Activated naive CD8-positive, alpha-beta T cell treated with anti-CD3 and anti-CD28 coated beads, Interleukin-2, amount 10 ng/mL, durations not matched to agents 7 days and 5 days (primary cell): ENCODE measurements at regions not wholly inside any gene's neighbourhood (a gene's known extent, or its start where the extent isn't known, plus 50 kb on each side); places are given as distances from the start of the nearest gene placed in this dataset.
"Not testable (repeated sequence)": the region's sequence is repeated elsewhere in the genome, so short reads cannot be mapped to it uniquely, and the experiment has no call there.

Experiments used
- ATAC-seq: fragments of 150-1000 bp; cut with Tn5 transposase; one replicate; pipeline ENCODE4 v1.10.0; 2021; ENCODE audit warnings: low read depth, moderate library complexity
- POLR2A ChIA-PET: fragments of 350-600 bp; sonication (Branson Sonifier 250); formaldehyde crosslinking; loops from one replicate; lab custom pipeline; 2021; ENCODE audit warnings: antibody characterized with exemption; lab: Charles Lee
- DNase-seq: peaks from one replicate; pipeline ENCODE4 v3.0.0; 2021
- H3K27ac Mint-ChIP-seq: one replicate; pipeline ENCODE4 v1.8.0; 2022; ENCODE audit warnings: mild to moderate bottlenecking, mixed read lengths
- H3K27me3 Mint-ChIP-seq: one replicate; pipeline ENCODE4 v1.8.0; 2022; ENCODE audit warnings: mild to moderate bottlenecking, moderate library complexity, mixed read lengths
- H3K36me3 Mint-ChIP-seq: one replicate; pipeline ENCODE4 v1.8.0; 2021; ENCODE audit warnings: mild to moderate bottlenecking, mixed read lengths
- H3K4me1 Mint-ChIP-seq: one replicate; pipeline ENCODE4 v1.8.0; 2021; ENCODE audit warnings: mixed read lengths
- H3K4me3 Mint-ChIP-seq: one replicate; pipeline ENCODE4 v1.8.0; 2022; ENCODE audit warnings: mild to moderate bottlenecking, moderate library complexity, mixed read lengths
- H3K9me3 Mint-ChIP-seq: one replicate; pipeline ENCODE4 v1.8.0; 2021; ENCODE audit warnings: mixed read lengths

DNA sequence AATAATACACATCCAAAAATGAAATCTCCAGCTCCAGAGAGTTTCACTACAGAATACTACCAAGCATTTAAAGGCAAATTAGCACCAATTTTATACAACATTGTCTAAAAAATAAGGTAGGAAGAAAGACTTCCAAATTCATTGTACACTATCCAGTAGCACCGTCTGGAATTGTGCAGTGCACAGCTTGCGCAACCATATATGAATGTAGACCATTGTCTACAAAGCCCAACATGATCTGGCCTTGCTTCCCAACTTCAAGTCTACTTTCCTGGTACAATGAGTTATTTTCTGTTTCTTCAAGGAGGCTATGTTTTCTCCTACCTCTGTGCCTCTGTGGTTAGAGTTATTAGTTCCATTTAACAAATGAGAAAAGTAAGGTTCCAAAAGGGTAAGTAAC is 115.4 kb upstream of the FOXK1 start:
- POLR2A ChIA-PET, result no interaction called here
- DNase-seq, result no peak
- ATAC-seq, result no peak
- H3K4me1 Mint-ChIP-seq, result no peaks in the 10 kb centered on the region
- H3K36me3 Mint-ChIP-seq, result no peaks in the 10 kb centered on the region
- H3K4me3 Mint-ChIP-seq, result no peak overlapping the region
- H3K9me3 Mint-ChIP-seq, result no peaks in the 10 kb centered on the region
- H3K27ac Mint-ChIP-seq, result no peak overlapping the region
- H3K27me3 Mint-ChIP-seq, result peaks cover 5% of the 10 kb centered on the region

DNA sequence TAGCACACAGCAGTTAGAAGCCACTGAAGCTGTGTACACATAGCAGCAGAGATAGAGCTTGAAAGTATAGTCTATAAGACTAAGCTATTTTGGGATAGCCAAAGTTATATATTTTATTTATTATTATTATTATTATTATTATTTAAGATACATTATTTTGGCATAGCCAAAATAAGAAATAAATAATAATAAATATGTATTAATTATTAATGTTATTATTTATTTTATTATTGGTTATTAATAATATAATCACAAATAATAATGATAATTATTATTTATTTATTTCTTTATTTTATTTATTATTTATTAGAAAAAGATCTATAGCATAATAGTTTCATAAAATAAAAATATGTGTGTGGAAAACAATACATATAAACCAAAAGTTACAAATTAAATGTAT is 107.2 kb upstream of the FOXK1 start:
- POLR2A ChIA-PET, result no interaction called here

DNA sequence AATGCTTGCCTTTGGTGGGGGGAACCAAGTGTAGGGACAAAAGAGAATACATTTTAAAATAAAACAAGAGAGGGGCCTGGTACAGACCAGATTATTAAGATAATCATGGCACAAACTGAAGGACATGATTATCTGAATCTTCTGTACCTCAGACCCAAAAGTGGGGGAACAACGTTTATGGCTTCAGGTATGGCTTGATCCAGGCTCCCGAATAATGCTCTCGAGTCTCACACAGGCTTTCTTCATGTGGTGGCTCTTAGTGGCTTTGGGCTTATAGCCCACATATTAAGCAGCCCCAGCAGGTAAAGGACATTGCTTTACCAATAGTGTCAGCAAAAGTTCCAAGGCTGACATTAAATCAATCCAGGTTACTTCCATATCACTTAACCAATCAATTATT is 106.8 kb upstream of the FOXK1 start:
- H3K9me3 Mint-ChIP-seq, result peaks cover 4% of the 10 kb centered on the region
- DNase-seq, result no peak
- no peaks in the 10 kb centered on the region for H3K36me3 Mint-ChIP-seq
- H3K27me3 Mint-ChIP-seq, result no peaks in the 10 kb centered on the region
- H3K4me1 Mint-ChIP-seq, result no peaks in the 10 kb centered on the region
- POLR2A ChIA-PET, result no interaction called here
- H3K27ac Mint-ChIP-seq, result no peak overlapping the region
- ATAC-seq, result no peak
- H3K4me3 Mint-ChIP-seq, result no peak overlapping the region

More for the DNA sequence above, 107.2 kb upstream of the FOXK1 start:
- ATAC-seq, result no peak
- no peaks in the 10 kb centered on the region for H3K36me3 Mint-ChIP-seq
- H3K9me3 Mint-ChIP-seq, result peaks cover 4% of the 10 kb centered on the region
- no peaks in the 10 kb centered on the region for H3K27me3 Mint-ChIP-seq
- no peak for DNase-seq
- no peak overlapping the region for H3K27ac Mint-ChIP-seq
- H3K4me3 Mint-ChIP-seq, result no peak overlapping the region
- no peaks in the 10 kb centered on the region for H3K4me1 Mint-ChIP-seq

DNA sequence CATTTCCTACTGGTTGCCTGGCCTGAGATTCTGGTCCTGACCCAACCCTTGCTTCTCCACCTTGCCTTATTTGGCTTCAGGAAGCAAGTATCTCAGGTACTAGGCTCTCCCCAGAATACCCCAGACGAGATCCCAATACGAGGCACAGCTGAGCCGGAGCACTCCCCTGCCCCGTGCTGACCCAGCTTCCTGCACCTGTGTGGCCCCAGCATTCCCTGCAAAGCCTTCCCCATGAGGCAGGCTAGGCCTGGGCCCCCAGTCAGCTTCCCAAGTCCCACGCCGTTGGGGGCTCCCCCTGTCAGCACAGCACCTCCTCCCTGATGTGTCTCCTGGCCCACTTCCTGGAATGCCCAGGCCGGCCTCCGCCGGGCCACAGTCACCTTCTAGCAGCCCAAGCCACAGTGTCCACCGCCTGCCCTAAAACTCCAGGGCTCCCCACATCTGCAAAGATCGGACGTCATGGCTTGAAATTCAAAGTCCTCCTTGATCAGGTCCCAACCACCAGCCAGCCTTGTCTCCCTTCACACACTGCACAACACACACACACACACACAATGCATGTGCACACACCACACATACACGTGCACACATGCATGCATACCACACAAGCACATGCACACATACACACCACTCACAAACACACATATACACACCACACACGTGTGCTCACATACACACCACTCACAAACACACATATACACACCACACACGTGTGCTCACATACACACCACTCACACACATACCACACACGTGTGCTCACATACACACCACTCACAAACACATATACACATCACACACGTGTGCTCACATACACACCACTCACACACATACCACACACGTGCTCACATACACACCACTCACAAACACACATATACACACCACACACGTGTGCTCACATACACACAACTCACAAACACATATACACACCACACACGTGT is 78.9 kb upstream of the FOXK1 start:
- Mint-ChIP-seq H3K9me3 (no peaks in the 10 kb centered on the region), H3K27ac (no peak overlapping the region), H3K36me3 (no peaks in the 10 kb centered on the region), H3K27me3 (peaks cover 2% of the 10 kb centered on the region), H3K4me1 (no peaks in the 10 kb centered on the region), H3K4me3 (no peak overlapping the region)
- POLR2A ChIA-PET, result no interaction called here
- no peak for ATAC-seq
- no peak for DNase-seq

DNA sequence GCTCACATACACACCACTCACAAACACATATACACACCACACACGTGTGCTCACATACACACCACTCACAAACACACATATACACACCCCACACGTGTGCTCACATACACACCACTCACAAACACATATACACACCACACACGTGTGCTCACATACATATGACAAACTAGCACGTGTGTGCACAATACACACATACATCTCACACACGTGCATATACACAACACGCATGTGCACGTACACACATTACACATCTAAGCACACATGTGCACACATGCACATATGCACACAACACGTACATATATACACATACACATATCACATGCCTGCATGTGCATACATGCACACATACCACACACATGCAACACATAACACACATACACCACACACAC is 78.3 kb upstream of the FOXK1 start:
- H3K36me3 Mint-ChIP-seq, result no peaks in the 10 kb centered on the region
- DNase-seq, result no peak
- POLR2A ChIA-PET, result no interaction called here
- H3K9me3 Mint-ChIP-seq, result no peaks in the 10 kb centered on the region
- no peak overlapping the region for H3K27ac Mint-ChIP-seq
- ATAC-seq, result no peak
- H3K27me3 Mint-ChIP-seq, result peaks cover 2% of the 10 kb centered on the region
- H3K4me3 Mint-ChIP-seq, result no peak overlapping the region
- H3K4me1 Mint-ChIP-seq, result no peaks in the 10 kb centered on the region

DNA sequence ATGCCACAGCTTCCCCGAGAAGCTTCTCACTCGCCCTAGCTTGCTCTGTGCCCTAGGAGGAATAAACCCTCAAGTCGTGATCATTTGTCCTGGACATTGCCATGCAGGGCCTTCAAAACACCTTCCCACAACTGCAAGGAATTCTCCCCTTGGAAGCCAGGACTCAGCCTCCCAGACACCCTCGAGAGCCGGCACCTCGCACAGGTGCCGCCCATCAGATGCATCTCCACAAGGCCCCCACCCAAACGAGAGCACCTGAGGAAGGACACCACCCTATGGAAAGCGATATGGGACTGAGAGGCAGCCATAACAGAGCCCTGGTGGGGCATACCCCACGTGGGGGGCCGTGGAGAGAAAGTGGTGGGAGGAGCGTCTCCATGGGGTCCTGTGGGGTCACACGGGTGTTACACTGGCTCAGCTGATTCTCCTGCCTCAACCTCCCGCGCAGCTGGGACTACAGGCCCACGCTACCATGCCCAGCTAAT is 77.6 kb upstream of the FOXK1 start:
- POLR2A ChIA-PET, result no interaction called here
- peaks cover 2% of the 10 kb centered on the region for H3K27me3 Mint-ChIP-seq
- no peaks in the 10 kb centered on the region for H3K9me3 Mint-ChIP-seq
- H3K27ac Mint-ChIP-seq, result no peak overlapping the region
- no peaks in the 10 kb centered on the region for H3K36me3 Mint-ChIP-seq
- ATAC-seq (no peak), DNase-seq (no peak)
- no peak overlapping the region for H3K4me3 Mint-ChIP-seq
- no peaks in the 10 kb centered on the region for H3K4me1 Mint-ChIP-seq

DNA sequence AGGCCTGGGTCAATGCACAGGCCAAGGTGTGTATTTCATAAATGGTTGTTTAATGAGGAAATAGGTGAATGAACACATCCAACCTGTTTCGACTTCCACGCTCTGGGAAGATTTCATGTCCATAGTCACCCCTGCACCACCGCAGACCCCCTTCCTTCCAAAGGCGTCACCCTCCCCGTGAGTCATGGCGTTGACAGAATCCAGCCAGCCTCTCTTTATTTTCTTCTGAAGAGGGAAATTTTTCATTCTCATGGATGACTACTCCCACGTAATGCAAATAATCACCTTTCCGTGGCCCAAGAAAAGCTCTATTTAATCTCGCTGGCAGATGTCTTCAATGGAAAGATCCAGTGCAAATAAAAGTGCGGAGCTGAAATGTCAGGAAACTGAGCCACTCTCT is 75.3 kb upstream of the FOXK1 start:
- no peak overlapping the region for H3K27ac Mint-ChIP-seq
- H3K27me3 Mint-ChIP-seq, result no peaks in the 10 kb centered on the region
- no peaks in the 10 kb centered on the region for H3K9me3 Mint-ChIP-seq
- no peaks in the 10 kb centered on the region for H3K36me3 Mint-ChIP-seq
- H3K4me1 Mint-ChIP-seq, result no peaks in the 10 kb centered on the region
- ATAC-seq (no peak), DNase-seq (no peak)
- POLR2A ChIA-PET, result no interaction called here
- H3K4me3 Mint-ChIP-seq, result no peak overlapping the region

DNA sequence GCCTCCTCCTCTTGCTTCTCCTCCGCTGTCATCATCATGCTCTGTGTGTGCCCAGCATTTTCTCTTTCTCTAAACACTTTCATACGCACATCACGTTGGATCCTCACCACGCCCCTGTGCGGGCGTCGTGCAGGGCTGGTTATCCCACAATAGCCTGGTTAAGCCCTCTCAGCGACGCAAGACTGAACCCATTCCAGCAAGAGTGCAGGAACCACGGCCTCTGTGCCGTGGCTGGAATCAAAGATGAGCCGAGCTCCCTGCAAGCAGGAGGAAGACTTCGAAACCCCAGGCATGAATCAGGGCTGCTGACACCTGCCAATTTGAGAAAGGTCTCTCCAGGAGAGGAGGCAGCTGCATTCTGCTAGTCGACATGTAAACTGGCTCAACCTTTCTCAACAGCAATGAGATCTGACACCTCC is 74.8 kb upstream of the FOXK1 start:
- ATAC-seq, result no peak
- H3K27ac Mint-ChIP-seq, result no peak overlapping the region

DNA sequence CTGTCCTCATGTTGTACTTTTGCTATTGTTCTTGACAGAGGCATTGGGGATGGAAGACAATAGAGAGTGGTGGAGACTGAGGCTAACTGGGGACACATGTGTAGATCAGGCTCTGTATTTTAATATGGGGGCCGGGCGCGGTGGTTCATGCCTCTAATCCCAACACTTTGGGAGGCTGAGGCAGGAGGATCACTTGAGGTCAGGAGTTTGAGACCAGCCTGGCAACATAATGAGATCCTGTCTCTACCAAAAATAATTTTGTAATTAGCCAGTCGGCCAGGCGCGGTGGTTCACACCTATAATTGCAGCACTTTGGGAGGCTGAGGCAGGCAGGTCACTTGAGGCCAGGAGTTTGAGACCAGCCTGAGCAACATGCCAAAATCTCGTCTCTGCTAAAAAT is 72.5 kb upstream of the FOXK1 start:
- POLR2A ChIA-PET, H3K9me3 Mint-ChIP-seq, H3K36me3 Mint-ChIP-seq, ATAC-seq, H3K4me3 Mint-ChIP-seq, DNase-seq, H3K4me1 Mint-ChIP-seq, H3K27ac Mint-ChIP-seq, H3K27me3 Mint-ChIP-seq: not testable (repeated sequence)

More for the DNA sequence above, 74.8 kb upstream of the FOXK1 start:
- no peak for DNase-seq
- Mint-ChIP-seq H3K4me1 (no peaks in the 10 kb centered on the region), H3K4me3 (no peak overlapping the region), H3K36me3 (no peaks in the 10 kb centered on the region), H3K9me3 (no peaks in the 10 kb centered on the region), H3K27me3 (peaks cover under 1% of the 10 kb centered on the region)
- POLR2A ChIA-PET, result no interaction called here

DNA sequence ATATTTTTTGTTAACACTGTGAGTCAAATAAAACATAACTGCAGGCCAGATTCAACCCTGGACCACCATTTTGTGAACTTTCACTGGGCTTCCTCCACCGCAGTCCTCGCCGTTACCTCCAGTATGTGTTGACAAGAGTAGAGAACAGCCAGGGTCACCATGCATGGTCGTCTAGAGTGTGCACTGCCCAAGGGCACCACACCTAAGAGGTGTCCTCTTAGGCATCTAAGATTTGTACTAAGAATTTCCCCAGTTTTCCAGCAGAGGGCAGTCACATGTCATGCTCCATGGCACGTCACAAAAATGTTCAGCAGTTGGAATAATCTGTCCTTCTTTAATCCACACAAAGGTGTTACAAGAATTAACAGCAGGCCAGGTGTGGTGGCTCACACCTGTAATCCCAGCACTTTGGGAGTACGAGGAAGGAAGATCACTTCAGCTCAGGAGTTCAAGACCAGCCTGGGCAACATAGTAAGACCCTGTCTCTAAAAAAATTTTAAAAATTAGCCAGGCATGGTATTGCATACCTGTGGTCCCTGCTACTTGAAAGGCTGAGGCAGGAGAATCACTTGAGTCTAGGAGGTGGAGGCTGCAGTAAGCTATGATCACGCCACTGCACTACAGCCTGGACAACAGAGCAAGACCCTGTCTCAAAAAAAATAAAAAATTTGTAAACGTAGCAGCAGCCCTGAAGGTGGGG is 71.2 kb upstream of the FOXK1 start:
- H3K36me3 Mint-ChIP-seq, result no peaks in the 10 kb centered on the region

DNA sequence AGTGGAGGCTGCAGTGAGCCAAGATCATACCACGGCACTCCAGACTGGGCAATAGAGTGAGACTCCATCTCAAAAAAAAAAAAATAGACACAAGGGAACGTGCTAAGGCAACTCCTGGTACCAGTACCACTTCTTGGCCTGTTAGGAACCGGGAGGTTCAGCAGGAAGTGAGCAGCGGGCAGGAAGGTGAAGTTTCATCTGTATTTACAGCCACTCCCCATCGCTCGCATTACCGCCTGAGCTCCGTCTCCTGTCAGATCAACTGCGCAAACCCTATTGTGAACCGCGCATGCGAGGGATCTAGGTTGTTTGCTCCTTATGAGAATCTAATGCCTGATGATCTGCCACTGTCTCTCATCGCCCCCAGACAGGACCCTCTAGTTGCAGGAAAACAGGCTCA is 69.9 kb upstream of the FOXK1 start:
- Mint-ChIP-seq H3K36me3 (no peaks in the 10 kb centered on the region), H3K4me3 (no peak overlapping the region), H3K27me3 (peaks cover 2% of the 10 kb centered on the region), H3K27ac (no peak overlapping the region), H3K4me1 (peaks cover 10% of the 10 kb centered on the region), H3K9me3 (no peaks in the 10 kb centered on the region)
- DNase-seq, result no peak
- no peak for ATAC-seq
- POLR2A ChIA-PET, result interaction anchor here (1.0 kb wide), 1 partner anchor 164 kb away, joined by 4 read pairs; the partner anchor contains the start of gene AP5Z1

More for the DNA sequence above, 71.2 kb upstream of the FOXK1 start:
- peak; percentile 68 for ATAC-seq
- Mint-ChIP-seq H3K4me3 (no peak overlapping the region), H3K27ac (no peak overlapping the region), H3K9me3 (no peaks in the 10 kb centered on the region), H3K4me1 (peaks cover 10% of the 10 kb centered on the region), H3K27me3 (peaks cover 2% of the 10 kb centered on the region)
- DNase-seq, result peak; percentile 41
- POLR2A ChIA-PET, result no interaction called here

DNA sequence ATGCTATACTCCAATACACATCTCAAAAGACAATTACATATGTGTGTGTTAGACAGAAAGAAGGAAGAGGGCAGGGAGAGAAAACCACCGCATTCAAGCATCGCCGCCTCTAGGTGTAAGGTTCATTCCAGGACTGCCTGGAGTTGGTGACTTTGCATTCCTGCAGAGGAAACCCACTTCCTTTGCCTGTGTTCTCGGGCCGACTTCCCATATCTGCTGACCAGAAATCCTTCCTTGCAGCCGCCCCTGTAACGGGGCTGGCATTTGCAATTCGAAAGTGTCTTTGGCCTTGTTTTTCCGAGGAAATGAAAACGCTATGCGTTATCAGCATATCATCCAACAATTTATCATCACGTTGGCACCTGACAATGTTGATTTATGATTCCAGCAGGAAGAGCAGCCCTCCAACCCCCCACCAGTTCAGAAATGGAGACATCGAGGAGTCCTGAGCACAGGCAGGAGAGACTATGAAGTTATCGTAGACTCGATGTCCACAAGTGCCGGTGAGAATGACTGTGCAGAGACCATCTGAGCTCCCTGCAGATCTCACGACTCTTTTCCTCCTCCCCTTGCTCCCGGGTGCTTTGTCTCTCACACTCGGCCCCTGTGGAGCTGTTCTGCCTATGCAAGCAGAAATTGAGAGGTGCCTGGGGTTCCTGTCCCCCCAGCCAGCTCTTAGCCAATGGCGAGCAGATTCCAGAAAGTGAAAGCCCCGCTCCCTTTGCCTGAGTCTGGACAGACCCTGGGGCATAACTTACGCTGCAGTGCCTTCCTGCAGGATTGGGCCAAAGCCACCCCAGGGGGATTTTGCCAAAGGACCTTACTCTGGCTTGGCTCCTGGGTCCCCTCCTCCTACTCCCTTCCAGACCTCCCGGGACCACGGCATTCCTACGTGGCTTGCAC is 68.9 kb upstream of the FOXK1 start:
- peak overlapping the region; percentile 1 for H3K27ac Mint-ChIP-seq
- H3K4me3 Mint-ChIP-seq, result peak overlapping the region; percentile 64
- peaks cover 10% of the 10 kb centered on the region for H3K4me1 Mint-ChIP-seq
- DNase-seq (no peak), ATAC-seq (no peak)
- H3K9me3 Mint-ChIP-seq, result no peaks in the 10 kb centered on the region
- POLR2A ChIA-PET, result no interaction called here
- H3K36me3 Mint-ChIP-seq, result no peaks in the 10 kb centered on the region
- peaks cover 2% of the 10 kb centered on the region for H3K27me3 Mint-ChIP-seq
